Hematopoietic multipotent progenitor cell treated with erythropoietin and hydrocortisone succinate and interleukin-3 and kit ligand, for 4 days (in vitro differentiated cells): ENCODE measurements at regions not wholly inside any gene's neighbourhood (a gene's known extent, or its start where the extent isn't known, plus 50 kb on each side); places are given as distances from the start of the nearest gene placed in this dataset.

Experiments used
- DNase-seq: peaks from one replicate; pipeline ENCODE4 v3.0.0-alpha.2; 2015

DNA sequence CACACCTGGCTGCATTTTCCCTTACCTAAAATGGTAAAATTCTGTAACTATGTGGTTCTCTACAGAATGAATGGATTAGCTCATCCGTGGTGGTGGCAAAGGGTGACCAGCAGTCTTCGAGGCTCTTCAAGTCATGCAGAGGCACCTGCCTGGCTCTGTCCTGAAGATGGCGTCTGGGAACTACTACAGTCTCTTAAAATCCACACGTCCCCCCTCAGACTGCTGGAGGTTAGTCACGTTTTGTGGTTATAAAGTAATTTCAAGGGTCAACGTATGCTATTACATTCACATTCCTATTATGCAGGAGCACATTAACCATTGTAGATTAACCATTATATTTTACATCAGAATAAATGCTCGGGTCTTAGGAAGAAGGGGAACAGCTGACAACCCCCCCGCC is 616.7 kb downstream of the GALR1 start:
- DNase-seq, result no peak

DNA sequence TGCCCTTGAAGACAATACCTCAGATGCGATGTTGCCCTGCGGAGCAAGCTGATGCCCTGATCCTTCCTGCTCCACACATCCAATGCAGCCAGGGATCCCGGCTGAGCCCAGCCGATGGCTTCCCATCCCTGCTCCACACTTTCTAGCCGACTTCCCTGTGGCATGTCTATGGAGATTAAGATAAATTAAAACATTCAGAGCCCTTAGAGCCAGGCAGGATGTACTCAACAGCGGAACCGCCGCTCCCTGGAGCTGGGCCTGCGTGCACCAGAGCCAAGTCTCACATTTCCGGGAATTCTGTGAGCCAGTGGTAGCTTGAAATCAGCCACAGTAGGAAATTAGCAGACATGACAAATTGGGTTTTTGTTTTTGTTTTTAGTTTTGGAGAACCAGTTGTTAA is 620.6 kb downstream of the GALR1 start:
- DNase-seq, result no peak

DNA sequence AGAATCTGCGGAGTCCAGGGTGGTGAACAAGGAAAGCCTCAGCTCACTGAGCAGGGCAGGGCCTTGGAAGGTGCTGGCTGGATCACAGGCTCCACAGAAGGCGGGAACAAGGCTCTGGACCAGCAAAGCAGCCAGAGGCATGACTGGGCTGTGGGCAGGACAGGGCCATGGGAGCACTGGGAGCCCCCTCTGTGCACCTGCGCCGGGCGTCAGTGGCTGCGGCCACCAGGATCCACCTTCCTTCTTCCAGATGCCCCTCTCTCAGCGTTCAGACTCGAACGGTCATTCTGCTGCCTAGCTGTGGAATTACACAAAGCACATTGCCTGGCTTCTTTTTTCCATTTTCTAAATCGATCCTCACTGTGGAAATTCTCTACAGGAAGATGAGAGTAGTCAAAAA is 621.2 kb downstream of the GALR1 start:
- no peak for DNase-seq

DNA sequence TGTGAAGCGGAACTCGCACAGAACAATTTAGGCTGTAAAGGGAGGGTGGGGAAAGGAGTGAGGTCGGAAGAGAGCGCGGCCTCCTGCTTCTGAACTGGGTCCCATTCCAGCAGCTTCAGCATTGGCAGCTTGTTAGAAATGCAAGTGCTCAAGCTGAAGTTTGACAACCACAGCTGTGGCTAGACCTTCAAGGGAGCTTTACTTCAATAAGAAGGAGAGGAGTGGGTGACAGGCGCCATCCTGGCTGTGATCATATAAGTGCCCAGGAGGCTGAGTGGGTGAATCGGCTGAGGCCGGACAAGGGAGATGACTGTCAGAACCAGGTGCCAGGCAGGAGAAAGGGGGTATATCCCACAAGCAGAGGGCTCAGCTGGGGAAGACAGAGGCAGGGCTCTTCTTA is 622.5 kb downstream of the GALR1 start:
- DNase-seq, result no peak

DNA sequence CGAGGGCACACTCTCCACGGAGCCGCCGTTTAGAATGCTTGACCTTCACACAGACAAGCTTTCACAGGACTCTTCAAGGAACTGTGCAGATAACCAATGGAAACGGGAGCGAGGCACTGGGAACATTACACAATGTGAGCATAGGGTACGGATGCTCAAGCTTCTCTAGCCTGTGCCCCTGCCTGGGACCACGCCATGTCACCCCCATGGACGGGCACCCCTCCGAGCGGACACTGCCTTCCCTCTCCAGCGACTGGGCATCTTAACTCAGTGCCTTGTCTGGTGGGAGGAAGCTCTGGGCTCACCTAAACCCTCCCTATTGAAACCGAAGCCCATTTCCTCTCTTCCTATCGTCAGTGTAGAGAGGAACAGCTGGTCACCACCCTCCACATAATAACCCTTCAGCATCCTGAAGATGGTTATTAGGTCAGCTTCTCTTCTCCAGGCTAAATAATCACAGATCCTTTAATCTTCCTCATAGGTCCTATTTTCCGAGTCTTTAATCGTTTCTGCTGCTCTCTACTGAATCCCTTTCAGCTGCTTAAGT is 626.7 kb downstream of the GALR1 start:
- no peak for DNase-seq

DNA sequence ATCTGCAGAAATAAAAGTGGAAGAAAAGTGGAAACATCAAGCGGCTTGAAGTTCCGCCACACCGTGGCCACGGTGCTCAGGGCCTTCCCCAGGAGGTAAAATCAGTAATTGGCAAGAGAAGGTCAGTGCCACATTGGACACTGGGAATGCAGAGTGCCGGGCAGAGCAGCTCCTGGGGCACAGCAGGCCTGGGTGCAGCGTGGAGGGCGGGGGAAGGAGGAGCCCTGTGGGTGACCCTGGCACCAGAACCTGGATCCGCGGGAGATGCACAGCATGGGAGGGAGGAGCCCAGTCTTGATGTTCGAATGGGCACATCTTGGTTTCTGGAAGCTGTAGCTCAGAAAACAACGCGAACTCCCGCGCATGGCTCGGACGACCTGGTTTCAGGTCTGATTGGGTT is 630.2 kb downstream of the GALR1 start:
- no peak for DNase-seq

DNA sequence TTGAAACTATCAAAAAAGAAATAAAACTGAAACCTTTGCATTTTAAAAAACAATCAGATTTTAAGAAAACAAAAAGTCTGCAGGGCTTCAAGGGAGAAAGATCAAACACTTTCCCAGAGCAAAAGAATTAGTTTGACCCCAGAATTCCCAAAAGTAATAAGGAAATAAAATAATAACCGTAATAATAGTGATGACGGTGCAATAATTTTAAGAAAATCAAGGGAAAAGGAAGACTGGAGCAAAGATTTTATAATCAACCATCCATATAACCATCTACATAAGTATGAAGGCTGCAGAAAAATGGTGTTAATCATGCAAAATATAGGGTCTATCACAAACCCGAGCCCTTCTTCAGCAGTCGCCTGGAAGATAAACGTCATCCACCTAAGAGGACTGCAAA is 634.8 kb downstream of the GALR1 start:
- DNase-seq, result no peak

DNA sequence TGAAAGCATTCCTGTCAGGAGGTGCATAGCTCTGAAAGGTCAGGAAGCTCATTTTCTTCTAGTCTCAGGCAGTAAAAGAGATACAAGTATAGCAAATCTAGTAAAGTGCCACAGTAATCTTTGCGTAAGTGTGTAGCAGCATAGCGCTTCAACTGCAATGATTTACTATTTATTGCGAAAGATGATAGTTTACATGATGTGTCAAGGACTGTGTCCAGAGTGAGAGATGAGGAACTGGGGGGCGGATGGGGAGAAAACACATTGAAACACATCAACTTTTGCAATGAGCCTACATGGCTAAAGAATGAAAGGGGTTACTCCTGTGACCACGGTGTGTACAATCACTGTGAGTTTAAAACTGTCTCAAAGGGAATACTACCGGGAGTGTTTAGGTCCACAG is 644.4 kb downstream of the GALR1 start:
- peak; percentile 25 for DNase-seq

DNA sequence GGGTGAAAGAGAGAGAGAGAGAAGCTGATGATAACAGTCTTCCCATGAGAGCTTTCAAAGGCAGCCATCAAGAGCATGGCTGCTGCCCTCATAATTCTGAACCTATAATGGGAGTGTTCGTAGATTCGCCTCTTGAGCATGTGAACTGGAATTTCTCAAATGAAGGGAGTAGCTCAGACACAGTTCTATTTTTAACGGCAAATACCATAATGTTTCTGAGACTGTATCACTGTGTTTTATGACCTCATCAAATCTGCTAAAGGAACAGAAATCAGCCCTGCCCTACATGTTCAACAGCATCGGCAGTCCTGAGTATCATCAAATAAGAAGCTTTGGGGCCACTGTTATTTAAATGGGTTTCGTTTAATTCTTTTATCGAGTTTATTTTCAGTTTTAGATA is 645.6 kb downstream of the GALR1 start:
- no peak for DNase-seq

DNA sequence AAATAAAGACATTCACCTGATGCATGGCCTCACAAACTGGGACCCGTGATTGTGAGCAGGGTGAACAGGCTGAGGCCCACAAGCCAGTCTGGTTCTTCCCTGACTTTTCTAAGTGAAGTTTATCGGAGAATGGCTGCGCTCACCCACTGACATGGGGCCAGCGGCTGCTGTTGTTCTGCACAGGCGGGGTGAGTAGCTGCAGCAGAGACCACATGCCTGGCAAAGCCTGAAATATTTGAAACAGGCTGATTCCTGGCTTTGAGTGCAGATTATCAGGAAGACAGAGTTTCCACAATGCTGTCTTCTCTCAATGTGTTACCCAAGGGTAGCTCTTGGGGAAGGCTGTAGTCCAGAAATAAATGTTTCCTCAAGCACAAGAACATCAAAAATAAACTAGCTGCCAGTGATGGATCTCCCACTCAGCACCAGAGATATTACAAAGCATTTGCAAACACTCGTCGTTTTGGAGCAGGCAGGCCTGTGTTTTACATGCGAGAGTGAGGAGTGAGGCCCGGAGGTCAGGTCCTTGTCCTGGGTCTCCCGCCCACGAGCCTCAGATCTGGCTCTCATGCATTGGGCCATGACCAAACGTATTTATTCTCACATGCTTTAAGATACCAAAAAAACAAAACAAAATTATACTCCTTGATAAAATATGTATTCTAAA is 647.1 kb downstream of the GALR1 start:
- DNase-seq, result no peak

DNA sequence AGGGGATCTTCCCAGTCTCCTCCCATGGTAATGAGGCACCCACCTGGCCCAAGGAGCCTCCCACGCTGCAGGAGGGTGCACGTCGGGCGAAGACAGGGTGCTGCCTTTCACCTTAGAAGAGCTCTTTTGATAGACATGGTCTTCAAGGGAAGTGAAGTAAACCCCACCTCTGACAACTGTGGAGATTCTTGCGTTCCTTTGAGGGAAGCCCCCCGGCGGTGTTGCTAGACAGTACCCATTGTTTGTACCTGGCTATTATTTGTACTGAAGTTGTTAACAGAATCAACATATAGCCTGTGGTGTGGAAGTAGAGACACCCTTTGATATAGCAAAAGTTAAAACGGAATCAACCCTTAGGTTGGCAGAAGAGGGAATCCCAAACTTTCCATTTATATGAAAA is 648.0 kb downstream of the GALR1 start:
- DNase-seq, result no peak

DNA sequence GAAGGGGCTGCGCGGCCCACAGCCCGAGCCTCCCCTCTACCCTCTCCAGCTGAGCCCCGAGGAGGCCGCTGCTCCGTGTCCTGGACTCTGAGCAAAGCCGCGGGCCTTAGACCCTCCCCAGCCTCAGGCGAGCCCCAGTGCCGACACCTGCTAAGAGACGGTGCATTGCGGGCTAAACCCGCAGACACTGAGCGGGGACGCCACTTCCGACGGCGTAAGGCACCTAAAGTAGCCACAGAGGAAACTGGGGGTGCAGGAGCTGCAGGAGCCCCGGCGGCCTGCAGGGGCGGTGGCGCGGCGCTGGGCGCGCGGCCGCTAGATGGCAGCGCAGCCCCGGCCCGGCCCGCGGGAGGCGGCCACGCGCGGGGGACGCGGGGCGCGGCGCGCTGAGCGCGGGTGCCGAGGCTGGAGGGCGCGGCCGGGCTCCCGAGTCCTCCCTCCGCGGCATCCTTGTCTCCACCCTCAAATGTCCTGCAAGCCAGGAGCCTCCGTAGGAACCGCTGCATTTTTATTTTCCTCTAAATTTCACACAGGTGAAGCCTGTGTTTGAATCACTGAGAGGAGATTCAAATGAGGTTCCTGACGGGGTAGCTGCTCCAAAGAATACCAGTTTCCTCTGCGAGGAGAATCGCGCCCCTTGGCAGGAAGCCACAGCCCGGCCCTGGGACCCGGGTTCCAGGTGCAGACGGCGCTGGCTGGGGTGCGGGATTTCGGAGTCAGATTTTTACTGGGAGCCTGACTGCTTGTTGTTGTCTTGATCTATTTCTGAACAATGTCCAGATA is 650.5 kb downstream of the GALR1 start:
- peak; percentile 84 for DNase-seq

DNA sequence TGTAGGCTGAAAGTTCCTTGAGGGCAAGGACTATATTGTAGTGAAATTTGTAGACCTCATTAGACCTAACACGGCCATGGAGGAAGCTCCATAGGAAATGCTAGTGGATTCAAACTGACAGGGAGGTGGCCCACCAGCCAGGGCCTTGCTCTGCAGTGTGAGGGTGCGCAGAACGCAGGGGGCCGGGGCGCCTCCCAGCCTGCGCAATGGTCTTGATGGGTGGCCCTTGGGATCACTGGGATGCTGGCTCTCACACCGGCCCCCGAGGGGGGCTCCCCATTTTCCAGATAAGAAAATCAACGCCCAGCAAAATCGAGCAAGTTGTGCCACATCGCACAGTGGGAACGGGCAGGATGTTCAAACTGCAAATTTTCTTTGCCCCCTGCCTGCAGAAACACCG is 655.4 kb downstream of the GALR1 start:
- DNase-seq, result no peak

DNA sequence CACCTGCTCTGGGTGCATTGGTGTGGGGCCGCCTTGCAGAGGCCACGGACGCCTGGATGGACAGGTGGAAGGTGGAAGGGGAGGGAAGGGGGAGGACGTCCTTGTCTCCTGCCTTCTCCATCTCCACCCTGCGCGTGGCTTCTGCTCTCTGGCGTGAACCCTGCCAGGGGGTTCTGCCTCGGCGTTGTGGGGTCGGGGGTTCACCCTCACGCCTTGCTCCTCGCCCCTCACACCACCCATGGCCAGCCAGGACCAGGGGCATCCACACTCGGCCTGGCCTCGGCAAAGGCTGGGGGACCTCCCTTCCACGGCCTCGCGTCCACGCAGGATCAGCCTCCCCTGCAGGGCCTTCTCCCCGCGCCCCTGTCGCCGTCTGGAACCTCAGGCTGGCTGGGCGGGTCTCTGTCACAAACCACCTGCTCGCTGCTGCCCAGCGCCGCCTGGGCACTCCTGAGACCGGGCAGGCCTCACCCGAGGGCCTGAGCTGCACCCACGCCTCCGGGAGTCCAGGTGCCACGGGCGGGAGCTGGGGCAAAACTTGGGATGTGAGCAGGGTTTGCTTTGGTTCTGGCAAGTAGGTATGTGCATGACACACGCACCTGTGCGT is 655.9 kb downstream of the GALR1 start:
- no peak for DNase-seq

DNA sequence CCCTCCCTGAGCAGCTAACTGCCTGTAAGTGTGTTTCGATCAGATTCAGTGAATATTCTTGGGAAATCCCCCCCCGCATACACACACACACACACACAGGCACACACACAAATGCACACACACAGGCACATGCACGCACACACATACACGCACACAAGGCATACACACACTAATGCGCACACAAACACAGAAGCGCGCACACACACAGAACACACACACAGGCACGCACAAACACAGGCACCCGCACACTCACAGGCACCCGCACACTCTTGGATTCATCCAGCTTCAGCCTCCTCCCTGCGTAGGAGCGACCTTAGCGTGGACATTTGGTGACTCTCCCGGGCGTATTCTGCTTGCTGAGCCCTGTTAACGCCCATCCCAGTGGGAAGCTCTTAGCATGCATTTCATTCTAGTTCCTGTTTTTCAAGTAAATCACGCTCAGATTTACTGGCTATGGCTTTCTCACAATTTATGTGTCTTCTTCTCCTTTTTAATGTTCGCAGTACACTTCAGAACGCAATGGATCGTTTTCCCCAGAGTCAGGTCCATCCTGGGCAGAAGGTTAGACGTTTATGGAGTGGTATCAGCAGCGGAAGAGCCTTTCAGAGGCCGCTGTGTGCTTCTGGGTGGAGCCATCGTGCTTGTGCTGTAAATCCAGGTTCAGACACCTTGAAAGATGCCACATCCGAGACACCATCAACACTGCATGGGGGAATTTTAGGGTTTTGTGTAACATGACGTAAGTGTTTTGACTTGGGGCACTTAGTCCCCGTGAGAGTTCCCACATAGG is 656.6 kb downstream of the GALR1 start:
- peak; percentile 2 for DNase-seq

DNA sequence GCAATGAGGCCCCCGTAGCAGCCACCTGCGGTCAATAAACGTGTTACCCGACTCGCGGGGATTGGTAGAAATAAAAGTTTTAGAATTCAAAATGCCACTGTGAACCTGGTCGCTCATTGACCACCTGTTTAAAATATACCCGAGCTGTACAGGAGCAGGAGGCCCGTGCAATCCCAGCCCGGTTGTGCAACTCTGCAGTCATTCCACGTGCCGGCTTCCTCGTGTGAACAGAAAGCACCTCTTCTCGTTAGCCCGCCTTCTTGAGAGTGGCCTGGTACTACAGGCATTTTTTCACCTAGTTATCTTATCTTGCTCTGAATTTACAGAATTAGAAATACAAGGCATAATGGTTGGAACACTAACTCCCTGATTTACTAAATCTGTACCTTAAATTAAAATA is 660.7 kb downstream of the GALR1 start:
- no peak for DNase-seq

DNA sequence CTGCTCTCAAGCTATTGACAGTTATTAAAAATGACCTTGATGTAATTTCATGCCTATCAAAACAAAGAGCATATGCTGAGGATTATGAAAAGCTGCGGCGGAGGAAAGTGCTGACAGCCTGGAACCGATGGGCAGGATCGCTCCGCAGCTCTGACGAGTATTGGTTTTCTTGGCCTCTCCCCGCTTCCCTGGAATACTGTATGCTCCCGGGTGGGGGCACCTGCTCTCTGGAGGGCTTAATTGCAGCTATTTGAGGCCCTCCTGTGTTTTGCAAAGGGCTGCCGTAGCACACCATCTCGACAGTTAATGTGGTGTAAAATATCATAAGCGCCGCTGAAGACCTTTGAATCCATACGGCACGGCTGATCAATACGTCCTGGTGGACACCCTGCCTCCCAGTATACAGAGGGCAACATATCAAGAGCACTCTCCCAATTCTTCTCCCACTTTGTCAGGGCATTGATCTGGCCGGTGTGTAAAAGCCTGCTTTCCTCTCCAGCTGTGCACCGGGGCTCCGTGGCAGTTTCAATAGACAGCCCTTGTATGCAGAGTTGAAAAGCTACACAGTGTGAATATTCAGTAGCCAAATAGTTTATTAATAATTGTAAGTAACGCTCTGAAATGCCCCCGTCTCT is 662.4 kb downstream of the GALR1 start:
- no peak for DNase-seq

DNA sequence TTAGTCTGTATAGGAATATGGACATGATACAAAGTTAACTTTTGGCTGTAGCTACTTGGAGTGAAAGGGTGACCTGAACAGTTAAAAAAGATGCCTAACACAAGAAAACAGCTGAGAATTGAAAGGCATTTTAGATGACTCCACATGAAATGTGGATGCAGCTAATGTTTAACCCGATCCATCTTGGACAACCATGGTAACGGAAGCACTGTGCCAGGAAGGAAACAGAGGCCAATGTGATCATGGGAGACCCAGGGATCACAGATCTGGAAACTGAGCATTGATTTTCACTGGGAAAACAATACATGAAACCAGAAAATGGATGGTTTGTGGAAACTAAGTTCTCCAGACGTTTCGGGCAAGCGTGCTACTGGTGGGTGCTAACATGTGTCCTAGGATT is 669.1 kb downstream of the GALR1 start:
- DNase-seq, result no peak

DNA sequence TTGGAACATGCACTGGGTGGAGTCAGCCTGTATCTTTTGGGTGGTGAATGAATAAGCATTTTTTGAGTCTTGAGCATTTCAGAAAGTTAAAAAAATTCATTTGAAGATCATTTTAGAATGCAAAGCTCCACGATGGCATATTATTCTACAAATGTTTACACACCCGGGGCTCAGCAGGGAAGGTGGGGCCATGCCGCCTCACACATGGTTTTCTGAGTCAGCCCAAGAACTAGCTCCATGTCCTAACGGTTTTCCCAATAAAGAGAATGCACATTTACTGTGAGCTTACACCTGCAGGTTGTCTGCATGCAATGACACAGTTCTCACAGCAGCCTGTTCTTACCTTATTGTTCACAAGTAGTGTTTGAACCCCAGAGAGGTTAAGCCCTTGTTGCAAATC is 670.3 kb downstream of the GALR1 start:
- DNase-seq, result no peak

DNA sequence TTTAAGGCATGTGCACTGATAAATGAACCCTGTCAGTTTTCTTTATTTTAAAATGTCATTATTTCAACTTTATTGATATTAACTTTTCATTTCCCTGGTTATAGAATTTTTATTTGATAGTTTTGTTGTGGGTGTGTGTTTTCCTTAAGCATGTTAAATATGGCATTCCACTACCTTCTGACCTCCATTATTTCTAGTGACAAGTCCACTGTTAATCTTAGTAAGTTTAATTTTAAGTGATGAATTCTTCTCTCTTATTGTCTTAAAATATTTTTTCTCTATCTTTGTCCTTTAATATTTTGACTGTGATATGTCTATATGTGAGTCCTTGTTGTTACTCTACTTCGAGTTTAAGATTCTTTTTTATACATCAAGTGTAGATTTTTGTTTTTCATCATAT is 685.7 kb downstream of the GALR1 start:
- no peak for DNase-seq

DNA sequence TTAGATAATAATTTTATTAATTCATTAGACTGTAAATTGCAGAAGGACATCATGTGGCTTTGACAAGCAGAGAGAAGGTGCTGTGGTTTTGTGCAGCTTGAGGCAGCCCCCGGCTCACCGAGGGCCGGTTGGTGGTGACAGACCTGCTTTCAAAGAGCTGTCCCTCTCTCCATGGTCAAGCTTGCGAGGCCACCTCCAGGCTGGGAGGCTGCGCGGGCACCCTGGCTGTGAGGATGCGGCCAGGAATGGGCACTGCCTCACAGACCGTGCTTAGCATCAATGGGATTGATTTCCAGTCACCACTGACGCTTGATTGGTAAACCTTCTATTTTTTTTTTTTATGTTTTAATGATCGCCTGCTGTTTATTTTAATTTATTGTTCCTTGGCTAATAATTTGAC is 690.9 kb downstream of the GALR1 start:
- DNase-seq, result no peak

DNA sequence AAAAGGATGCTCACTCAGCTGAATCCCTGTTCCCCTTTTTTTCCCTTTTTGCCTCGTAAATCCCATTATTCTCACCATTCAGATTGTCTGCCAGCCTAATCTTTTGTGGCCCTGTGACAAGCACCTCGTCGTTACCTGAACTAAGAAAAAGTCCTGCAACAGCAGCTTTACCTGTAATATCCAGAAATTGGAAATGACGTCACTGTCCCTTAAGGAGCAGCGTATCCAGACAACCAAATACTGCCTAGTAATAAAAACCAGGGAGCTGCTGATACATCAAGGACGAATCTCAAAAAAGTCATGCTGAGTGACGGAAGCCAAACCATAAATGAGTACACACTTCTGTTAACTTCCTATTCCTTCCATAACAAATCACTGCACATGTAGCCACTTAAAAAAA is 694.9 kb downstream of the GALR1 start:
- DNase-seq, result no peak

DNA sequence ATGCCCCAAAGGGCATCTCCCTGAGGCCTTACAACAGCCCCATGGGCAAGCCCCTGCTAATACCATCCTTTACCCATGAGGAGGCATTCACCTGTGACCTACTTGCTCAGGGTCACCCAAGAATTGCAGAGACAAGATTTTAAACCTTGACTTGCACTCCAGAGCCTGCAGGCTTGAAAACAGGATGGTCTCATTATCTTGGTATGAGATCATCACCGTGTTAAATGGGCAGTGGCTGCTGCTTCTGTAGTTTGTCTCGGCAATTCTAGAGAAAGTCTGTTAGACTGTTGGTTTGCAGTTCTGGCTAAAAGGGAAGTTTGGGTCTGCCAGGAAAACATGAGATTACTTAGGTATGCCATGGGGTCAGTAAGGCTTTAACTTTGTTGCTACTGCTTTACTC is 698.9 kb downstream of the GALR1 start:
- peak; percentile 5 for DNase-seq
